SU-DHL-6 (cell line): ENCODE measurements at regions not wholly inside any gene's neighbourhood (a gene's known extent, or its start where the extent isn't known, plus 50 kb on each side); places are given as distances from the start of the nearest gene placed in this dataset.

Experiments
- H2AFZ ChIP-seq: fragments of 200-600 bp; sonication (generic); 2 replicates; pipeline ENCODE4 v1.6.1; 2014; ENCODE audit warnings: low read depth, mild to moderate bottlenecking, moderate library complexity, mixed read lengths, antibody characterized with exemption, low read length; ENCODE audit not compliant: severe bottlenecking
- H3F3A ChIP-seq: fragments of 200-600 bp; shearing (Covaris generic); 2 replicates; pipeline ENCODE4 v1.6.0; 2016; ENCODE audit warnings: antibody characterized with exemption, mild to moderate bottlenecking; ENCODE audit not compliant: insufficient read depth
- H3K27ac ChIP-seq: fragments of 200-600 bp; sonication (generic); 2 replicates; pipeline ENCODE4 v1.5.1; 2016; ENCODE audit warnings: low read depth, mild to moderate bottlenecking, low read length, moderate library complexity, mixed read lengths
- H3K27me3 ChIP-seq: fragments of 200-600 bp; sonication (generic), shearing (Covaris generic); 2 replicates; pipeline ENCODE4 v1.6.0; 2014; ENCODE audit warnings: mild to moderate bottlenecking, low read length
- H3K36me3 ChIP-seq: fragments of 200-600 bp; sonication (generic); 2 replicates; pipeline ENCODE4 v1.6.1; 2014; ENCODE audit warnings: mild to moderate bottlenecking, low read length, mixed read lengths
- H3K4me2 ChIP-seq: fragments of 300-600, 200-600 bp; shearing (Covaris generic), sonication (generic); 2 replicates; pipeline ENCODE4 v1.6.0; 2014; ENCODE audit warnings: low read length, low read depth, mild to moderate bottlenecking; ENCODE audit not compliant: poor library complexity, severe bottlenecking
- H3K4me3 ChIP-seq: fragments of 200-600 bp; sonication (generic); 2 replicates; pipeline ENCODE4 v1.5.1; 2014; ENCODE audit warnings: antibody characterized with exemption, low read length, mild to moderate bottlenecking, mixed read lengths; ENCODE audit not compliant: insufficient read depth, poor library complexity, severe bottlenecking
- H3K79me2 ChIP-seq: fragments of 200-600 bp; sonication (generic); 2 replicates; pipeline ENCODE4 v1.6.1; 2014; ENCODE audit warnings: mild to moderate bottlenecking, low read length, moderate library complexity; ENCODE audit not compliant: insufficient read depth
- H3K9ac ChIP-seq: fragments of 200-600 bp; sonication (generic); 2 replicates; pipeline ENCODE4 v1.7.0; 2014; ENCODE audit warnings: mild to moderate bottlenecking, low read length
- H3K9me2 ChIP-seq: fragments of 200-600 bp; sonication (generic); replicated peaks from 2 replicates; pipeline ENCODE4 v1.6.1; 2014; ENCODE audit warnings: low read length; ENCODE audit not compliant: insufficient read depth
- H3K9me3 ChIP-seq: fragments of 200-600 bp; sonication (generic); 2 replicates; pipeline ENCODE4 v1.6.1; 2014; ENCODE audit warnings: low read length, mixed read lengths; ENCODE audit not compliant: insufficient read depth
- H4K20me1 ChIP-seq: fragments of 200-600 bp; sonication (generic); 2 replicates; pipeline ENCODE4 v1.6.1; 2014; ENCODE audit warnings: low read depth, mild to moderate bottlenecking, antibody characterized with exemption, low read length, moderate library complexity, mixed read lengths
- EZH2phosphoT487 ChIP-seq: fragments of 200-600 bp; sonication (generic), shearing (Covaris generic); conservative IDR thresholded peaks from 2 replicates; pipeline ENCODE4 v1.6.1; 2018; ENCODE audit warnings: mild to moderate bottlenecking, antibody characterized with exemption, low read length, moderate library complexity, mixed read lengths
- TF ChIP-seq, protein P1 (sequence below): fragments of 200-600 bp; sonication (generic); IDR thresholded peaks from one replicate; pipeline ENCODE4 v1.5.1; 2017; ENCODE audit warnings: antibody characterized with exemption, mild to moderate bottlenecking, low read length, moderate library complexity; ENCODE audit not compliant: insufficient read depth, poor library complexity, severe bottlenecking

DNA sequence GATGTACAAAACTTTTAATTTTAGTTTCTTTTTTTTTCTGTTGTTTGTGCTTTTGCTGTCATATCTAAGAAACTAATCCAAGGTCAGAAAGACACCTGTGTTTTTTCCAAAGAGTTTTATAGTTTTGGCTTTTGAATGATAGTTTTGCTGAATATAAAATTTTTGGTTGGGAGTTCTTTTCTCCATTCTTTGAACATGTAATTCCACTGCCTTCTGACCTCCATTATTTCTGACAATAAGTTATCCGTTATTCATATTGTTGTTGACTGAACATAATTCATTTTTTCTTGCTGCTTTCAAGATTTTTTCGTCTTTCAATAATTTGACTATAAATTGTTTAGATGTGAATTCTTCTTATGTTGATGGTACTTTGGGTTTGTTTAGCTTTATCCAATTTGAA is 82.2 kb upstream of the SLC24A2 start:
- Histone ChIP-seq H3K79me2 (no peaks in the 10 kb centered on the region), H3K27me3 (no peaks in the 10 kb centered on the region), H3K9me3 (no peaks in the 10 kb centered on the region), H2AFZ (no peak overlapping the region), H3F3A (no peaks in the 10 kb centered on the region), H3K36me3 (no peaks in the 10 kb centered on the region), H3K4me2 (no peak overlapping the region), H3K4me3 (no peak overlapping the region), H3K27ac (no peak overlapping the region), H3K9me2 (no peaks in the 10 kb centered on the region; the same call in 1 of the 2 replicates), H3K9ac (no peak overlapping the region), H4K20me1 (no peaks in the 10 kb centered on the region)
- TF ChIP-seq EZH2phosphoT487 = no peak
- TF ChIP-seq, protein P1, sequence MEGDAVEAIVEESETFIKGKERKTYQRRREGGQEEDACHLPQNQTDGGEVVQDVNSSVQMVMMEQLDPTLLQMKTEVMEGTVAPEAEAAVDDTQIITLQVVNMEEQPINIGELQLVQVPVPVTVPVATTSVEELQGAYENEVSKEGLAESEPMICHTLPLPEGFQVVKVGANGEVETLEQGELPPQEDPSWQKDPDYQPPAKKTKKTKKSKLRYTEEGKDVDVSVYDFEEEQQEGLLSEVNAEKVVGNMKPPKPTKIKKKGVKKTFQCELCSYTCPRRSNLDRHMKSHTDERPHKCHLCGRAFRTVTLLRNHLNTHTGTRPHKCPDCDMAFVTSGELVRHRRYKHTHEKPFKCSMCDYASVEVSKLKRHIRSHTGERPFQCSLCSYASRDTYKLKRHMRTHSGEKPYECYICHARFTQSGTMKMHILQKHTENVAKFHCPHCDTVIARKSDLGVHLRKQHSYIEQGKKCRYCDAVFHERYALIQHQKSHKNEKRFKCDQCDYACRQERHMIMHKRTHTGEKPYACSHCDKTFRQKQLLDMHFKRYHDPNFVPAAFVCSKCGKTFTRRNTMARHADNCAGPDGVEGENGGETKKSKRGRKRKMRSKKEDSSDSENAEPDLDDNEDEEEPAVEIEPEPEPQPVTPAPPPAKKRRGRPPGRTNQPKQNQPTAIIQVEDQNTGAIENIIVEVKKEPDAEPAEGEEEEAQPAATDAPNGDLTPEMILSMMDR = no peak

DNA sequence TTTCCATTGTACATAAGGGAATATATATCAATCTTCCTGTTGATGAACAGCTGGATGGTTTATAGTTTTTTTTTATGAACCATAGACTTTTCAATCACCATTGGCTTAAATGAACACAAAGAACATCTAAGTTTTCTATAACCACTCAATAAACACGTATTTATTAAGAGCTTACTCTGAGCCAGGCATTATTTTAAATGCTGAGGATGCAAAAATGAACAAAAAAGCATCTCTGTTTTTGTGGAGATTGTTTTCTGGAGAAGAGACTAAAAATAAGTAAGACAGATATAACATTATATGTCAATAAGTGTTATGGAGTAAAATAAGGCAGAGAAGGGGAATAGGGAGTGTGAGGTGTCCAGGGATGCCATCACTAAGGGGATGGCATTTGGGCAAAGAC is 52.1 kb upstream of the SLC24A2 start:
- Histone ChIP-seq H3K27ac (no peak overlapping the region), H2AFZ (no peak overlapping the region), H3K36me3 (no peaks in the 10 kb centered on the region), H4K20me1 (no peaks in the 10 kb centered on the region), H3K4me3 (no peak overlapping the region), H3K4me2 (no peak overlapping the region), H3K9ac (no peak overlapping the region), H3K79me2 (no peaks in the 10 kb centered on the region), H3F3A (no peaks in the 10 kb centered on the region), H3K27me3 (no peaks in the 10 kb centered on the region), H3K9me3 (no peaks in the 10 kb centered on the region), H3K9me2 (no peaks in the 10 kb centered on the region)
- TF ChIP-seq, protein P1 = no peak
- no peak for TF ChIP-seq EZH2phosphoT487
